Psoas muscle (tissue), 7 donors: ENCODE measurements at regions not wholly inside any gene's neighbourhood (a gene's known extent, or its start where the extent isn't known, plus 50 kb on each side); places are given as distances from the start of the nearest gene placed in this dataset.

Experiments
- ATAC-seq, 4 donors: fragments of 200-7000 bp; cut with Tn5 transposase; one replicate each; pipeline ENCODE4 v1.9.1; 2020; ENCODE audit warnings: moderate library complexity in 3 of 4, mild to moderate bottlenecking in 2 of 4
- DNase-seq, 2 donors: peaks; one replicate each; pipeline ENCODE4 v3.0.0-alpha.2; 2020
- H3K27ac ChIP-seq: fragments of 200-600 bp; one replicate; pipeline ENCODE4 v1.8.0; 2022
- H3K27me3 ChIP-seq, 3 donors: fragments of 200-600 bp in 1 of 3; one replicate each; pipeline versions ENCODE4 v1.6.1 to v1.8.0; 2013 to 2022; ENCODE audit warnings: low read length in 2 of 3, mild to moderate bottlenecking in 2 of 3, moderate library complexity in 1 of 3; ENCODE audit not compliant: insufficient read depth in 3 of 3
- H3K36me3 ChIP-seq, 2 donors: fragments of 200-600 bp in 1 of 2; one replicate each; pipeline versions ENCODE4 v1.6.1 to v1.8.0; 2013 to 2022; ENCODE audit warnings: low read depth in 1 of 2, mild to moderate bottlenecking in 1 of 2, moderate library complexity in 1 of 2; ENCODE audit not compliant: insufficient read depth in 1 of 2
- H3K4me1 ChIP-seq: fragments of 200-600 bp; one replicate; pipeline ENCODE4 v1.8.0; 2022
- H3K4me3 ChIP-seq: fragments of 200-600 bp; one replicate; pipeline ENCODE4 v1.8.0; 2022; ENCODE audit warnings: mild to moderate bottlenecking
- H3K9me3 ChIP-seq: fragments of 200-600 bp; one replicate; pipeline ENCODE4 v1.8.0; 2022
- WGBS, 3 donors: extraction: QIAGEN DNeasy Blood & Tissue Kit; methylation state at CpG; one replicate each; pipeline versions ENCODE4 v1.1.6 to v1.1.7; 2013; 5-methylcytosine and 5-hydroxymethylcytosine counted together
- intact Hi-C, 2 donors: fragments of 100-400 bp; cut with DNase I; formaldehyde crosslinking; loops; one replicate each; pipeline versions ENCODE4 v1.11.0 to v1.14.2; 2022
- TF ChIP-seq, protein P1 (sequence below): fragments of 200-600 bp; IDR thresholded peaks from one replicate; pipeline ENCODE4 v1.8.0; 2022; ENCODE audit warnings: antibody characterized with exemption
- donor health status: healthy with polysubstance abuse.
- donor health status: DM: no; HTN: no; CAD: no; lungs with moderate emphysema.
- donor health status: Bipolar disorder and iron deficiency.
- donor health status: healthy.
- donor health status: DM: yes; HTN: yes; CAD: no.
- donor health status: DM: no; HTN: no; CAD: no.
- donor health status: DM: yes; HTN: yes; CAD: no.

DNA sequence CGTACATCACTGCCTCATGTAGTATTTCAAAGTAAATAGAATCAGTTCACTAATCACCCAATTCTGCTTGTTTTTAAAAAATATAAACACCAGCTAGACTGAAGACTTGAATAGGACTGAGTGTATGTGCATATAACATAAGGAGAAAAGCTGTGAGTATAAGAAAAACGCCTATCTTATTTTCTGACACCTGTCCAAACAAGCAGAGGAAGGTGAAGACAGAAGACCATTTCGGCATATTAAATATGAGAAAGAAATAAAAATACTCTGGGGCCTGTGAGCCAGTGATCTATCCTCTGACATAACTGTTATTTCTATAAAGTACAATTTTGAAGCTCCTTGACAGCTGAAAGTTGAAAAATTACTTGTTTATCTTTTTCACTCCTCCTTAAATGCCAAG, 111.3 kb upstream of the EEA1 start:
- H3K27ac ChIP-seq, result no peak overlapping the region
- no peaks in the 10 kb centered on the region for H3K27me3 ChIP-seq
- H3K4me1 ChIP-seq, result no peaks in the 10 kb centered on the region
- ATAC-seq, result no peak
- H3K4me3 ChIP-seq, result no peak overlapping the region
- H3K36me3 ChIP-seq, result no peaks in the 10 kb centered on the region
- no peaks in the 10 kb centered on the region for H3K9me3 ChIP-seq
- intact Hi-C loops, result no loop called here
- TF ChIP-seq, protein P1, sequence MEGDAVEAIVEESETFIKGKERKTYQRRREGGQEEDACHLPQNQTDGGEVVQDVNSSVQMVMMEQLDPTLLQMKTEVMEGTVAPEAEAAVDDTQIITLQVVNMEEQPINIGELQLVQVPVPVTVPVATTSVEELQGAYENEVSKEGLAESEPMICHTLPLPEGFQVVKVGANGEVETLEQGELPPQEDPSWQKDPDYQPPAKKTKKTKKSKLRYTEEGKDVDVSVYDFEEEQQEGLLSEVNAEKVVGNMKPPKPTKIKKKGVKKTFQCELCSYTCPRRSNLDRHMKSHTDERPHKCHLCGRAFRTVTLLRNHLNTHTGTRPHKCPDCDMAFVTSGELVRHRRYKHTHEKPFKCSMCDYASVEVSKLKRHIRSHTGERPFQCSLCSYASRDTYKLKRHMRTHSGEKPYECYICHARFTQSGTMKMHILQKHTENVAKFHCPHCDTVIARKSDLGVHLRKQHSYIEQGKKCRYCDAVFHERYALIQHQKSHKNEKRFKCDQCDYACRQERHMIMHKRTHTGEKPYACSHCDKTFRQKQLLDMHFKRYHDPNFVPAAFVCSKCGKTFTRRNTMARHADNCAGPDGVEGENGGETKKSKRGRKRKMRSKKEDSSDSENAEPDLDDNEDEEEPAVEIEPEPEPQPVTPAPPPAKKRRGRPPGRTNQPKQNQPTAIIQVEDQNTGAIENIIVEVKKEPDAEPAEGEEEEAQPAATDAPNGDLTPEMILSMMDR, result no peak
- no peak for DNase-seq
- 93 to 94% (median 93%) methylated on average over 3 of the region's 3 CpGs for WGBS, 3 donors

DNA sequence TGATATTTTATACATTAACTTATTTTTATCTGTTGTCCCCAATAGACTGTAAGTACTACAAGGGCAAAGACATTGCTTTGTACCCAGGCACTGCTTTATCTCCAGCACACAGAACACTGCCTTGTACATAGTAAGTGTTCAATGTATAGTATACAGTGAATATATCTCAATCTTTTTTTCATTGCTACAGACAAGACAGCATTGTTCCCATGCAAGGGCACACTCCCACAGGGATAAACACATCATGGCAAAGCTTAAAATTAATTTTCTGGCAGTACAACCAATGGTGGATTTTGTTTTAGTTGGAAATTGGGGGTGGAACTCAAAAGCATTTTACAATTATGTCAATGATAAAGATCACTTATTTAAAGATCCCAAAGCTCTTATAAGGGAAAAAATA, 112.3 kb upstream of the EEA1 start:
- intact Hi-C loops, result no loop called here
- H3K36me3 ChIP-seq, result no peaks in the 10 kb centered on the region
- peaks cover under 1% of the 10 kb centered on the region for H3K4me1 ChIP-seq
- H3K9me3 ChIP-seq, result no peaks in the 10 kb centered on the region
- ATAC-seq (no peak), DNase-seq (no peak)
- no peak overlapping the region for H3K4me3 ChIP-seq
- H3K27ac ChIP-seq, result no peak overlapping the region
- TF ChIP-seq, protein P1, result no peak
- no peaks in the 10 kb centered on the region for H3K27me3 ChIP-seq

DNA sequence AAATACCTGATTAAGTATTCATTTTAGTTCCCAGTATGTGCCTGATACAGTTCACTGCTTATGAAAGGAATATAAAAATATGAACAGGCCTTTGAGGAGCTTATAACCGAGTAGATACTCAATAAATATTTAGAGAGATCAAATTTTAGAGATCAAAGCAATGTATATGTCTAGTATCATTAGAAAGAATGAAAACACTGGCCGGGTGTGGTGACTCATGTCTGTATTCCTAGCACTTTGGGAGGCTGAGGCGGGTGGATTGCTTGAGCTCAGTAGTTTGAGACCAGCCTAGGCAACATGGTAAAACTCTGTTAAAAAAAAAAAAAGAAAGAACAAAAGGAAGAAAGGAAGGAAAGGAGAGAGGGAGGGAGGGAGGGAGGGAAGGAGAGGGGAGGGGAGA, 113.2 kb upstream of the EEA1 start:
- Histone ChIP-seq H3K36me3 (no peaks in the 10 kb centered on the region), H3K4me3 (no peak overlapping the region), H3K27me3 (no peaks in the 10 kb centered on the region), H3K27ac (no peak overlapping the region), H3K4me1 (peaks cover 3% of the 10 kb centered on the region), H3K9me3 (no peaks in the 10 kb centered on the region)
- 70 to 94% (median 89%) methylated on average over 3 of the region's 3 CpGs for WGBS, 3 donors
- no peak for DNase-seq
- TF ChIP-seq, protein P1, result no peak
- intact Hi-C loops, result no loop called here
- ATAC-seq, result no peak

DNA sequence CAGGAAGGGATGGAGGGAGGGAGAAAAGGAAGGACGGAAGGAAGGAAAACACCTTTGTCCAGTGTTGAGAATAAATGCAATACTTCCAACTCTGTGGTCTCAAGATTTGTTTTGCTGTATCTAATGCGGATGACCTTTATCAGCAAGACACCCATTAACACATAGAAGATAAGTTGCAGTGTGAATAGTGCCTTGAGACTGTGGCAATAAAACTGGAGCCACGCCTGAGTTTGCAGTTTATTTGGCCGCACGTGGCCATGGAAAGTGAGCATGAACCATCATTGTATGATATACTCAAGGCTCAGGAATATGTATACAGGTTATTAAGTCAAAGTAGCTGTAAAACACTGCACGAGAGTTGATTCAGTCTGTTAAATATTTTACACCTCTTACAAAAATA, 113.6 kb upstream of the EEA1 start:
- Histone ChIP-seq H3K9me3 (no peaks in the 10 kb centered on the region), H3K36me3 (no peaks in the 10 kb centered on the region), H3K27ac (no peak overlapping the region), H3K4me3 (no peak overlapping the region), H3K4me1 (peaks cover 3% of the 10 kb centered on the region), H3K27me3 (no peaks in the 10 kb centered on the region)
- intact Hi-C loops, result no loop called here
- TF ChIP-seq, protein P1, result no peak
- 85 to 88% (median 87%) methylated on average over 6 of the region's 6 CpGs for WGBS, 3 donors
- no peak for DNase-seq
- ATAC-seq, result no peak

DNA sequence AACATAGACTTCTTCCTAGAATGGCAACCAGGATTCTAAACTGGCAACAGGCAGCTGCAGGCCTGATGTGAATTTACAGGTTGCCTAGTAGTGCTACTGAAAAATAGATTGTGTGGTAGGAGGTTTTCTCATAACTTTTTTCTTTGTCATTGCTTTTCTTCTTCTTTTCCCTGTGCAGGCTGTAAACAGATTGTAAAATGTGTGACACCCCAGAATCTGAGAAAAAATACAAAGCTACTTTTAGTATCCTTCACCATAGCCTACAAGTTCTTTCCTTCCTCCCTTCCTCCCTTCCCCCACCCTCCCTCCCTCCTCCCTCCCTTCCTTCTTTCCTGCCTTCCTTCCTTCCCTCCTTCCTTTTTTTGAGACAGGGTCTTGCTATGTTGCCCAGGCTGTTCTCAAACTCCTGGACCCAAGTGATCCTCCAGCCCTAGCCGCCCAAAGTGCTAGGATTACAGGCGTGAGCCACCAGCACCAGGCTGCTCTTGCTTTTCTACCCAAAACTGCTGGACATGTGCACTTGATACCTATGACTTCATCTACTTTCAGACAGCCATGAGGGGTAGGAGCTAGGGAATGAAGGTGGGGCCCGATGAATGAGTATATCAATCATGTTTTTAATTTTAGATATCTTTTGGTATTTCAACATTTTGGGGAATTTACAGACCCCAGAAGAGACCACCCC, 114.2 kb upstream of the EEA1 start:
- Histone ChIP-seq H3K27ac (no peak overlapping the region), H3K27me3 (no peaks in the 10 kb centered on the region), H3K36me3 (no peaks in the 10 kb centered on the region), H3K4me3 (no peak overlapping the region), H3K4me1 (peaks cover 3% of the 10 kb centered on the region), H3K9me3 (no peaks in the 10 kb centered on the region)
- DNase-seq, result no peak
- 90 to 97% (median 93%) methylated on average over 3 of the region's 3 CpGs for WGBS, 3 donors
- intact Hi-C loops, result no loop called here
- TF ChIP-seq, protein P1, result no peak
- no peak for ATAC-seq
